ENCODE measurements at regions not wholly inside any gene's neighbourhood (a gene's known extent, or its start where the extent isn't known, plus 50 kb on each side); places are given as distances from the start of the nearest gene placed in this dataset.

GRCh38 chr9:87157366-87158031 is 210.2 kb upstream of the GAS1 start:
- TF ChIP-seq CTCF (conservative IDR thresholded peaks at IDR 0.05; ENCODE audit: low read depth, low read length): no peak
- TF ChIP-seq EZH2phosphoT487 (IDR thresholded peaks at IDR 0.05; ENCODE audit: borderline replicate concordance, low read length): no peak

Measured in PC-3 (cell line).